ENCODE measurements at regions not wholly inside any gene's neighbourhood (a gene's known extent, or its start where the extent isn't known, plus 50 kb on each side); places are given as distances from the start of the nearest gene placed in this dataset.

GRCh38 chr17:57197466-57198071 lies 58.8 kb upstream of the MSI2 start:
- TF ChIP-seq POLR2AphosphoS5 (IDR thresholded peaks at IDR 0.05; ENCODE audit: low read depth, low read length) = no peak
- no peak for TF ChIP-seq POLR2A (IDR thresholded peaks at IDR 0.05; ENCODE audit: low read depth, low read length)
- no peak for TF ChIP-seq TAF1 (IDR thresholded peaks at IDR 0.05; ENCODE audit: borderline replicate concordance, low read depth, low read length)
